PC-3 (cell line): ENCODE measurements at regions not wholly inside any gene's neighbourhood (a gene's known extent, or its start where the extent isn't known, plus 50 kb on each side); places are given as distances from the start of the nearest gene placed in this dataset.

Source experiments
- EZH2 ChIP-seq: fragments of 300-600 bp; sonication (generic); IDR thresholded peaks from one replicate; pipeline ENCODE4 v1.6.1; 2017; ENCODE audit warnings: antibody characterized with exemption, mild to moderate bottlenecking, low read length; ENCODE audit not compliant: unreplicated experiment
- TF ChIP-seq, protein P1 (sequence below): fragments of 300-600 bp; sonication (generic); conservative IDR thresholded peaks from 2 replicates; pipeline ENCODE4 v1.5.1; 2017; ENCODE audit warnings: antibody characterized with exemption, low read depth, mild to moderate bottlenecking, low read length

DNA sequence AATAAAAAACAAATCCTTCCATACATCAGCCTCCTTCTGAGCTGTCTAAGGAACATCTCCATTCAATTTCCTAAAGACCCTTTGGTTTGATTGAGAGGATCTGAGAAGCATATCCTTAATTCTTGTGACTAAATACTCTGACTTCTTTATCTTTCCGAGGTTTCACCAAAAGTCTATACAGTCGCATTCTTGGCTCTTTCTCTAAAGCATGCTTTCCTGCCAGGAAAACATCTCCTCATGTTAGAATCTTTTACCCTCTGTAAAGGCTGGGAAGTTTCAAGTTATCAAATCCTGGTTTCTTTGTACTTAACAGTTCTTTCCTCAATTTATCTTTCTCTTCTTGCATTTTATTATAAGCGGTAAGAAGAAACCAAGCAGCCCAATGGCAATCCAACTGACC lies 630.4 kb downstream of the PTPRC start:
- TF ChIP-seq EZH2, result no peak
- TF ChIP-seq, protein P1, sequence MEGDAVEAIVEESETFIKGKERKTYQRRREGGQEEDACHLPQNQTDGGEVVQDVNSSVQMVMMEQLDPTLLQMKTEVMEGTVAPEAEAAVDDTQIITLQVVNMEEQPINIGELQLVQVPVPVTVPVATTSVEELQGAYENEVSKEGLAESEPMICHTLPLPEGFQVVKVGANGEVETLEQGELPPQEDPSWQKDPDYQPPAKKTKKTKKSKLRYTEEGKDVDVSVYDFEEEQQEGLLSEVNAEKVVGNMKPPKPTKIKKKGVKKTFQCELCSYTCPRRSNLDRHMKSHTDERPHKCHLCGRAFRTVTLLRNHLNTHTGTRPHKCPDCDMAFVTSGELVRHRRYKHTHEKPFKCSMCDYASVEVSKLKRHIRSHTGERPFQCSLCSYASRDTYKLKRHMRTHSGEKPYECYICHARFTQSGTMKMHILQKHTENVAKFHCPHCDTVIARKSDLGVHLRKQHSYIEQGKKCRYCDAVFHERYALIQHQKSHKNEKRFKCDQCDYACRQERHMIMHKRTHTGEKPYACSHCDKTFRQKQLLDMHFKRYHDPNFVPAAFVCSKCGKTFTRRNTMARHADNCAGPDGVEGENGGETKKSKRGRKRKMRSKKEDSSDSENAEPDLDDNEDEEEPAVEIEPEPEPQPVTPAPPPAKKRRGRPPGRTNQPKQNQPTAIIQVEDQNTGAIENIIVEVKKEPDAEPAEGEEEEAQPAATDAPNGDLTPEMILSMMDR, result no peak
